ENCODE measurements at regions not wholly inside any gene's neighbourhood (a gene's known extent, or its start where the extent isn't known, plus 50 kb on each side); places are given as distances from the start of the nearest gene placed in this dataset.

- no peaks in the 10 kb centered on the region for H3K27me3 ChIP-seq
- H3K36me3 ChIP-seq, result no peaks in the 10 kb centered on the region
- peaks cover 0 to 24% (median 0%) of the 10 kb centered on the region in 12 donors for H3K9me3 ChIP-seq
- no peak for ATAC-seq
- no peak overlapping the region for H3K4me3 ChIP-seq
- DNase-seq, result no peak
- no peak for TF ChIP-seq POLR2A (IDR thresholded peaks at IDR 0.05)
- TF ChIP-seq, protein P1, sequence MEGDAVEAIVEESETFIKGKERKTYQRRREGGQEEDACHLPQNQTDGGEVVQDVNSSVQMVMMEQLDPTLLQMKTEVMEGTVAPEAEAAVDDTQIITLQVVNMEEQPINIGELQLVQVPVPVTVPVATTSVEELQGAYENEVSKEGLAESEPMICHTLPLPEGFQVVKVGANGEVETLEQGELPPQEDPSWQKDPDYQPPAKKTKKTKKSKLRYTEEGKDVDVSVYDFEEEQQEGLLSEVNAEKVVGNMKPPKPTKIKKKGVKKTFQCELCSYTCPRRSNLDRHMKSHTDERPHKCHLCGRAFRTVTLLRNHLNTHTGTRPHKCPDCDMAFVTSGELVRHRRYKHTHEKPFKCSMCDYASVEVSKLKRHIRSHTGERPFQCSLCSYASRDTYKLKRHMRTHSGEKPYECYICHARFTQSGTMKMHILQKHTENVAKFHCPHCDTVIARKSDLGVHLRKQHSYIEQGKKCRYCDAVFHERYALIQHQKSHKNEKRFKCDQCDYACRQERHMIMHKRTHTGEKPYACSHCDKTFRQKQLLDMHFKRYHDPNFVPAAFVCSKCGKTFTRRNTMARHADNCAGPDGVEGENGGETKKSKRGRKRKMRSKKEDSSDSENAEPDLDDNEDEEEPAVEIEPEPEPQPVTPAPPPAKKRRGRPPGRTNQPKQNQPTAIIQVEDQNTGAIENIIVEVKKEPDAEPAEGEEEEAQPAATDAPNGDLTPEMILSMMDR (IDR thresholded peaks at IDR 0.05), result no peak
- no peak overlapping the region for H3K27ac ChIP-seq
- intact Hi-C loops (cut with DNase I), result no loop called here
- no peaks in the 10 kb centered on the region for H3K4me1 ChIP-seq
Measured at GRCh38 chr10:107561136-107561650, 396.7 kb upstream of the SORCS1 start.

- no peaks in the 10 kb centered on the region for H3K27me3 ChIP-seq
- 69 to 92% (median 83%) methylated on average over 4 of the region's 4 CpGs for WGBS, 4 donors
- no peaks in the 10 kb centered on the region for H3K4me1 ChIP-seq
- intact Hi-C loops (cut with DNase I), result no loop called here
- DNase-seq (no peak), ATAC-seq (no peak)
- no peaks in the 10 kb centered on the region for H3K9me3 ChIP-seq
- TF ChIP-seq, protein P1 (IDR thresholded peaks at IDR 0.05), result no peak
- TF ChIP-seq POLR2A (IDR thresholded peaks at IDR 0.05), result no peak
- no peak overlapping the region for H3K4me3 ChIP-seq
- no peaks in the 10 kb centered on the region for H3K36me3 ChIP-seq
- H3K27ac ChIP-seq, result no peak overlapping the region
Measured at GRCh38 chr10:107557916-107558315, 393.4 kb upstream of the SORCS1 start.

- WGBS, 4 donors, result 38 to 67% (median 57%) methylated on average over 1 of the region's 1 CpG
- TF ChIP-seq, protein P1 (IDR thresholded peaks at IDR 0.05), result no peak
- no peak for TF ChIP-seq POLR2A (IDR thresholded peaks at IDR 0.05)
Measured at GRCh38 chr10:107554333-107554732, 389.8 kb upstream of the SORCS1 start.

DNA sequence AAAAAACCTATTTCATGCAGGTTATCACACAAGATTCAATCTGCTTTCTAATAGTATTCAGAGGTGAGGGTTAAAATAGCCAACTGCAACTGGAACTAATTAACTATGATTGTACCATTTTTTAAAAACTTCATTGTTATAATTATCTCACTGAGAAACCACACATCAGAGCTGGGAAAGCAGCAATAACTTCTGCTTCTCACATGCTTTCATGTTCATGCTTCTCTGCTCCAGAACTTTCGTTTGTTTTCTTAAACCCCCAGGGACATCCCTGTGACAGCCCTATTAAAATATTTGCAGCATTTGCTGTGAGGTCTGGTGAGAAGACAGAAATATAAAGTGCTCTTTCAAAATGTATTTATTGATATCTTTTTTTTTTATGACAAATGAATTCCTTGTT, 389.0 kb upstream of the SORCS1 start:
- Histone ChIP-seq H3K4me1 (no peaks in the 10 kb centered on the region), H3K4me3 (no peak overlapping the region), H3K27me3 (no peaks in the 10 kb centered on the region), H3K27ac (no peak overlapping the region), H3K36me3 (no peaks in the 10 kb centered on the region), H3K9me3 (peaks cover 0 to 4% (median 0%) of the 10 kb centered on the region in 12 donors)
- 17 to 29% (median 22%) methylated on average over 1 of the region's 1 CpG for WGBS, 4 donors
- TF ChIP-seq POLR2A (IDR thresholded peaks at IDR 0.05), result no peak
- TF ChIP-seq, protein P1 (IDR thresholded peaks at IDR 0.05), result no peak
- DNase-seq, result no peak
- no peak for ATAC-seq
- intact Hi-C loops (cut with DNase I), result no loop called here

More at GRCh38 chr10:107554333-107554732, 389.8 kb upstream of the SORCS1 start:
- Histone ChIP-seq H3K4me3 (no peak overlapping the region), H3K27ac (no peak overlapping the region), H3K36me3 (no peaks in the 10 kb centered on the region), H3K4me1 (no peaks in the 10 kb centered on the region), H3K9me3 (peaks cover 0 to 3% (median 0%) of the 10 kb centered on the region in 12 donors), H3K27me3 (no peaks in the 10 kb centered on the region)
- intact Hi-C loops (cut with DNase I), result no loop called here
- DNase-seq, result no peak
- ATAC-seq, result no peak

Measured in heart left ventricle (tissue), 16 donors.